ENCODE measurements at regions not wholly inside any gene's neighbourhood (a gene's known extent, or its start where the extent isn't known, plus 50 kb on each side); places are given as distances from the start of the nearest gene placed in this dataset.
A peak's percentile ranks its signal among the peaks of the same experiment; 100 is the strongest.

GRCh38 chr5:106880656-106881055, 790.1 kb downstream of the EFNA5 start:
- DNase-seq (no peak), ATAC-seq (no peak)

- DNase-seq, result no peak
- ATAC-seq, result no peak
Observed at GRCh38 chr5:106877881-106878280, 792.9 kb downstream of the EFNA5 start.

- DNase-seq (no peak), ATAC-seq (no peak)
Observed at GRCh38 chr5:106876665-106877194, 794.0 kb downstream of the EFNA5 start.

GRCh38 chr5:106876298-106876622, 794.5 kb downstream of the EFNA5 start:
- ATAC-seq, result no peak

GRCh38 chr5:106875591-106876297, 795.0 kb downstream of the EFNA5 start:
- ATAC-seq (no peak), DNase-seq (peak; percentile 21)

More at GRCh38 chr5:106876298-106876622, 794.5 kb downstream of the EFNA5 start:
- no peak for DNase-seq

GRCh38 chr5:106874974-106875373, 795.8 kb downstream of the EFNA5 start:
- DNase-seq, result no peak
- ATAC-seq, result no peak

- DNase-seq, result no peak
- no peak for ATAC-seq
Observed at GRCh38 chr5:106874531-106874930, 796.2 kb downstream of the EFNA5 start.

GRCh38 chr5:106873568-106873967, 797.2 kb downstream of the EFNA5 start:
- no peak for DNase-seq
- ATAC-seq, result no peak

GRCh38 chr5:106865279-106865678, 805.5 kb downstream of the EFNA5 start:
- ATAC-seq (no peak), DNase-seq (no peak)

- ATAC-seq (no peak), DNase-seq (no peak)
Observed at GRCh38 chr5:106862450-106863193, 808.1 kb downstream of the EFNA5 start.

- no peak for DNase-seq
- ATAC-seq, result no peak
Observed at GRCh38 chr5:106860398-106861044, 810.2 kb downstream of the EFNA5 start.

GRCh38 chr5:106858616-106859015, 812.1 kb downstream of the EFNA5 start:
- ATAC-seq, result no peak
- no peak for DNase-seq

GRCh38 chr5:106854922-106855321, 815.8 kb downstream of the EFNA5 start:
- DNase-seq, result no peak
- ATAC-seq, result no peak

- DNase-seq (no peak), ATAC-seq (no peak)
Observed at GRCh38 chr5:106854105-106854687, 816.5 kb downstream of the EFNA5 start.

- ATAC-seq (no peak), DNase-seq (no peak)
Observed at GRCh38 chr5:106853266-106853665, 817.5 kb downstream of the EFNA5 start.

- no peak for DNase-seq
- no peak for ATAC-seq
Observed at GRCh38 chr5:106849266-106849665, 821.5 kb downstream of the EFNA5 start.

GRCh38 chr5:106843812-106844416, 826.8 kb downstream of the EFNA5 start:
- DNase-seq, result no peak

GRCh38 chr5:106833517-106833916, 837.2 kb downstream of the EFNA5 start:
- ATAC-seq (no peak), DNase-seq (no peak)

More at GRCh38 chr5:106843812-106844416, 826.8 kb downstream of the EFNA5 start:
- no peak for ATAC-seq

GRCh38 chr5:106827061-106827460, 843.7 kb downstream of the EFNA5 start:
- DNase-seq (no peak), ATAC-seq (no peak)

- ATAC-seq (no peak), DNase-seq (no peak)
Observed at GRCh38 chr5:106825374-106825773, 845.4 kb downstream of the EFNA5 start.

GRCh38 chr5:106822851-106823250, 847.9 kb downstream of the EFNA5 start:
- DNase-seq (no peak), ATAC-seq (no peak)

- ATAC-seq (no peak), DNase-seq (no peak)
Observed at GRCh38 chr5:106818552-106818951, 852.2 kb downstream of the EFNA5 start.
